K562 (cell line): ENCODE measurements at regions not wholly inside any gene's neighbourhood (a gene's known extent, or its start where the extent isn't known, plus 50 kb on each side); places are given as distances from the start of the nearest gene placed in this dataset.

Experiments
- ATAC-seq: fragments of 200-7000 bp; cut with Tn5 transposase; 3 replicates; pipeline ENCODE4 v1.9.1; 2020; ENCODE audit warnings: moderate library complexity
- BruUV-seq: library from RNA; stranded (reverse); fragments of 400-500 nt; replicated peaks from 2 replicates; lab custom pipeline; 2021; lab: Mats Ljungman, UMichigan
- CTCF ChIA-PET: fragments of 300-600 bp; formaldehyde crosslinking; extraction: SDS; loops from one replicate; lab custom pipeline; 2021; ENCODE audit warnings: low intra/inter-chr PET ratio; lab: Yijun Ruan, JAX
- POLR2A ChIA-PET: fragments of 300-600, 350-650 bp; sonication (Branson Sonifier 250); formaldehyde crosslinking; extraction: SDS; loops from one replicate; lab custom pipeline; 2021; ENCODE audit warnings: antibody characterized with exemption, inconsistent platforms; lab: Yijun Ruan, JAX
- DNase-seq, 4 experiments: peaks; one replicate each; pipeline versions ENCODE4 v3.0.0 to v3.0.0-alpha.2; 2011 to 2018; ENCODE audit warnings: low spot score in 3 of 4, mixed read lengths in 3 of 4; ENCODE audit errors: extremely low read depth in 1 of 4
- FAIRE-seq: peaks from 2 replicates; lab custom pipeline; 2011; peaks lifted over from hg19 to GRCh38; lab: Jason Lieb, UNC
- H2AFZ ChIP-seq: 2 replicates; pipeline ENCODE4 v1.6.0; 2011; ENCODE audit warnings: low read depth, low read length, control low read depth, inconsistent platforms
- H3K27ac ChIP-seq: fragments of 200-600 bp; 3 replicates; pipeline ENCODE4 v1.8.0; 2011; ENCODE audit warnings: low read depth, mild to moderate bottlenecking, control low read depth, inconsistent platforms, low read length, moderate library complexity, mixed read lengths; ENCODE audit errors: extremely low read depth
- H3K27me3 ChIP-seq, 2 experiments: fragments of 300-600 bp in 1 of 2; 2 replicates in 1 of 2; 3 replicates in 1 of 2; pipeline versions ENCODE4 v1.6.0 to v1.8.0; 2011; ENCODE audit warnings: inconsistent platforms in 2 of 2, low read length in 2 of 2, mild to moderate bottlenecking in 1 of 2, mixed read lengths in 1 of 2, moderate library complexity in 1 of 2; ENCODE audit not compliant: control insufficient read depth in 2 of 2, insufficient read depth in 2 of 2
- H3K36me3 ChIP-seq: fragments of 300-600 bp; 3 replicates; pipeline ENCODE4 v1.8.0; 2011; ENCODE audit warnings: mild to moderate bottlenecking, low read length, inconsistent platforms; ENCODE audit not compliant: control insufficient read depth, insufficient read depth
- H3K4me1 ChIP-seq, 2 experiments: fragments of 200-600 bp in 1 of 2; replicated peaks in 1 of 2; 2 replicates in 1 of 2; 3 replicates in 1 of 2; pipeline versions ENCODE4 v1.5.1 to v1.8.0; 2011; ENCODE audit warnings: inconsistent platforms in 2 of 2, low read length in 2 of 2, mild to moderate bottlenecking in 1 of 2, mixed read lengths in 1 of 2, moderate library complexity in 1 of 2; ENCODE audit not compliant: control insufficient read depth in 2 of 2, insufficient read depth in 2 of 2
- H3K4me2 ChIP-seq: 2 replicates; pipeline ENCODE4 v1.6.1; 2011; ENCODE audit warnings: low read length, control low read depth, inconsistent platforms, mixed read lengths; ENCODE audit not compliant: insufficient read depth
- H3K4me3 ChIP-seq: fragments of 200-600 bp; sonication (generic), shearing (Covaris generic); 2 replicates; pipeline ENCODE4 v1.5.1; 2016; ENCODE audit warnings: control low read depth, inconsistent platforms
- H3K79me2 ChIP-seq: fragments of 200-600 bp; 3 replicates; pipeline ENCODE4 v1.8.0; 2011; ENCODE audit warnings: low read length, inconsistent platforms; ENCODE audit not compliant: control insufficient read depth, insufficient read depth
- H3K9ac ChIP-seq, 2 experiments: 2 replicates each; pipeline versions ENCODE4 v1.6.0 to v1.6.1; 2011; ENCODE audit warnings: low read depth in 2 of 2, low read length in 2 of 2, control low read depth in 1 of 2, inconsistent platforms in 1 of 2, mild to moderate bottlenecking in 1 of 2, mixed read lengths in 1 of 2; ENCODE audit not compliant: insufficient read depth in 1 of 2
- H3K9me1 ChIP-seq: one replicate; pipeline ENCODE4 v1.6.0; 2011; ENCODE audit warnings: inconsistent platforms, mild to moderate bottlenecking, low read length, moderate library complexity; ENCODE audit not compliant: control insufficient read depth, insufficient read depth
- H3K9me3 ChIP-seq: replicated peaks from 2 replicates; pipeline ENCODE4 v1.5.1; 2011; ENCODE audit warnings: low read depth, low read length, inconsistent platforms; ENCODE audit not compliant: control insufficient read depth, insufficient read depth
- H4K20me1 ChIP-seq: replicated peaks from 2 replicates; pipeline ENCODE4 v1.6.1; 2011; ENCODE audit warnings: low read length, inconsistent platforms, mixed read lengths; ENCODE audit not compliant: control insufficient read depth, insufficient read depth
- CHD1 ChIP-seq: fragments of 200-600 bp; sonication (generic); IDR thresholded peaks from one replicate; pipeline ENCODE4 v1.6.1; 2012; ENCODE audit warnings: mild to moderate bottlenecking, moderate library complexity, low read length, inconsistent platforms
- DIDO1 ChIP-seq: fragments of 450-650 bp; IDR thresholded peaks from 2 replicates; pipeline ENCODE4 v1.6.1; 2016; ENCODE audit warnings: low read depth, missing biosample characterization, missing genetic modification characterization
- ESRRA ChIP-seq: fragments of 450-650 bp; IDR thresholded peaks from 2 replicates; pipeline ENCODE4 v1.6.1; 2014; ENCODE audit warnings: low read depth, mild to moderate bottlenecking, moderate library complexity, borderline replicate concordance
- HIVEP1 ChIP-seq: fragments of 250-450 bp; sonication (Bioruptor Pico); IDR thresholded peaks from 2 replicates; pipeline ENCODE4 v1.4.0; 2020; ENCODE audit warnings: mild to moderate bottlenecking
- MEF2A ChIP-seq: IDR thresholded peaks from 2 replicates; pipeline ENCODE4 v1.6.1; 2011; ENCODE audit warnings: low read depth, mild to moderate bottlenecking, low read length, moderate library complexity; ENCODE audit not compliant: control insufficient read depth
- NFE2 ChIP-seq: IDR thresholded peaks from 2 replicates; pipeline ENCODE4 v1.6.1; 2014; ENCODE audit warnings: antibody characterized with exemption, low read depth
- PHTF2 ChIP-seq: fragments of 250-450 bp; sonication (Bioruptor Pico); IDR thresholded peaks from 2 replicates; pipeline ENCODE4 v1.5.0; 2021; ENCODE audit warnings: mild to moderate bottlenecking
- RFX1 ChIP-seq: fragments of 450-650 bp; IDR thresholded peaks from 2 replicates; pipeline ENCODE4 v1.6.1; 2016; ENCODE audit warnings: mild to moderate bottlenecking, moderate library complexity
- YY1 ChIP-seq, 3 experiments: IDR thresholded peaks; 2 replicates each; pipeline ENCODE4 v1.6.1; 2011; ENCODE audit warnings: low read length in 2 of 3, mild to moderate bottlenecking in 2 of 3, moderate library complexity in 2 of 3, borderline replicate concordance in 1 of 3, control low read depth in 1 of 3, low read depth in 1 of 3; ENCODE audit not compliant: insufficient read depth in 3 of 3, insufficient replicate concordance in 2 of 3, control insufficient read depth in 1 of 3, insufficient read length in 1 of 3; ENCODE audit errors: extremely low read depth in 1 of 3
- ZBED1 ChIP-seq: IDR thresholded peaks from 2 replicates; pipeline ENCODE4 v1.6.1; 2014
- ZNF445 ChIP-seq: fragments of 250-450 bp; sonication (Bioruptor Pico); IDR thresholded peaks from 2 replicates; pipeline ENCODE4 v1.4.0; 2020; ENCODE audit warnings: low read depth, mild to moderate bottlenecking, moderate library complexity
- ZNF785 ChIP-seq: fragments of 250-450 bp; sonication (Bioruptor Pico); IDR thresholded peaks from 2 replicates; pipeline ENCODE4 v1.4.0; 2020; ENCODE audit warnings: mild to moderate bottlenecking
- WGBS: fragments of 100-300 bp; shearing (Covaris generic); methylation state at CpG from one replicate; pipeline ENCODE4 v1.1.6; 2016; ENCODE audit warnings: low coverage, mixed read lengths; ENCODE audit not compliant: insufficient coverage; ENCODE audit errors: missing lambda C conversion rate; 5-methylcytosine and 5-hydroxymethylcytosine counted together
- in situ Hi-C: fragments of 300-500 bp; cut with MboI; formaldehyde crosslinking; loops from 4 replicates; pipeline ENCODE4 v1.15.0; 2018; ENCODE audit warnings: inconsistent platforms, mixed read lengths
- intact Hi-C: fragments of 100-400 bp; cut with micrococcal nuclease; formaldehyde crosslinking; loops from 2 replicates; pipeline ENCODE4 v1.14.2; 2022
- TF ChIP-seq, protein P1 (sequence below): sonication (generic); formaldehyde crosslinking; IDR thresholded peaks from 2 replicates; pipeline ENCODE4 v1.8.0; 2022; ENCODE audit warnings: mild to moderate bottlenecking, missing genetic modification reagents, borderline replicate concordance
- TF ChIP-seq, protein P2 (sequence below): fragments of 450-650 bp; conservative IDR thresholded peaks from 2 replicates; pipeline ENCODE4 v1.6.1; 2016; ENCODE audit warnings: missing genetic modification characterization, low read depth, mild to moderate bottlenecking, missing compliant biosample characterization, moderate library complexity
- TF ChIP-seq, protein P3 (sequence below): sonication (generic); formaldehyde crosslinking; IDR thresholded peaks from 2 replicates; pipeline ENCODE4 v1.8.1; 2022; ENCODE audit warnings: missing genetic modification reagents
- TF ChIP-seq, protein P4 (sequence below): sonication (generic); formaldehyde crosslinking; IDR thresholded peaks from 2 replicates; pipeline ENCODE4 v1.9.0; 2022; ENCODE audit warnings: mild to moderate bottlenecking, missing genetic modification reagents

DNA sequence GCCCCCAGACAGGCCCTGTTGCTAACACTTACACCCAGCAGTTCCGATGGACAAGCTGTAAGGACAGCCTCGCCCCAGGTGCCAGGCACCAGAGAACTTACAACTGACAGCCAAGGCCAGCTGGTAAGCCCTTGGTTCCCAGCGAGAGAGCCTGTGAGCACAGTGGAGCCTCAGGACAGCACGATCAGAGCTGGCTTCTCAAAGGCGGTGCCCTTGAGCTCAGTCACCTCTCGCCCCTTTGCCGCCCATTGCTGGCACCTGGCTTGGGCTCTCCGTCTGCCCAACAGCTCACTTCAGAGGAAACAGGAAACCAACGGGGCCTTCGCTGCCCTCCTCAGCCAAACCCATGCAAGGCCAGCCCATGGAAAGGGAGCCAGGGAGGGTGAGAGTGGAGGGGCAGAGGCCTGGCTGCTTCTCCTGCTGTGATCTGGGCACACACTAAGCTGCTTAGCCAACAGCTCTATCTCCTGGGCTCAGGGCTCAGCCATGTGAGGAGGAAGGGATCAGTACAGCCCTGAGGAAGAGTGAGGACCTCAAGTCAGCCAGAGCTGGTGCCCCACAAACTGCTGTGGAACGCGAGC, 98.5 kb downstream of the SINHCAF start:
- no TSS peak for BruUV-seq
- CTCF ChIA-PET = no interaction called here
- FAIRE-seq (no peak), DNase-seq (no peak), ATAC-seq (no peak)
- Histone ChIP-seq H3K9ac (no peak overlapping the region), H3K79me2 (no peaks in the 10 kb centered on the region), H3K27ac (no peak overlapping the region), H3K27me3 (peaks cover 9 to 53% of the 10 kb centered on the region in 2 experiments; a peak in 4 of 5 replicates), H3K4me1 (no peaks in the 10 kb centered on the region), H3K4me2 (no peak overlapping the region), H3K36me3 (no peaks in the 10 kb centered on the region), H4K20me1 (peaks cover 6% of the 10 kb centered on the region; the same call in 1 of the 2 replicates), H3K4me3 (no peak overlapping the region), H3K9me3 (no peaks in the 10 kb centered on the region), H3K9me1 (no peaks in the 10 kb centered on the region), H2AFZ (no peak overlapping the region)
- WGBS = under 1% methylated on average over 12 of the region's 12 CpGs
- POLR2A ChIA-PET = interaction anchor here (0.9 kb wide), 1 partner anchor 14 kb away, joined by 3 read pairs; no protein-coding TSS in a partner anchor
- in situ Hi-C loops (loop anchor here (25.0 kb wide), 1 partner anchor 1690 kb away; no protein-coding TSS in a partner anchor), intact Hi-C loops (no loop called here)
- no peak for TF ChIP-seq NFE2
- no peak for TF ChIP-seq ZNF445 (CRISPR knock-in tag)
- no peak for TF ChIP-seq RFX1
- TF ChIP-seq ESRRA = no peak
- TF ChIP-seq DIDO1 (tag) = no peak
- TF ChIP-seq MEF2A = no peak
- TF ChIP-seq, protein P1, sequence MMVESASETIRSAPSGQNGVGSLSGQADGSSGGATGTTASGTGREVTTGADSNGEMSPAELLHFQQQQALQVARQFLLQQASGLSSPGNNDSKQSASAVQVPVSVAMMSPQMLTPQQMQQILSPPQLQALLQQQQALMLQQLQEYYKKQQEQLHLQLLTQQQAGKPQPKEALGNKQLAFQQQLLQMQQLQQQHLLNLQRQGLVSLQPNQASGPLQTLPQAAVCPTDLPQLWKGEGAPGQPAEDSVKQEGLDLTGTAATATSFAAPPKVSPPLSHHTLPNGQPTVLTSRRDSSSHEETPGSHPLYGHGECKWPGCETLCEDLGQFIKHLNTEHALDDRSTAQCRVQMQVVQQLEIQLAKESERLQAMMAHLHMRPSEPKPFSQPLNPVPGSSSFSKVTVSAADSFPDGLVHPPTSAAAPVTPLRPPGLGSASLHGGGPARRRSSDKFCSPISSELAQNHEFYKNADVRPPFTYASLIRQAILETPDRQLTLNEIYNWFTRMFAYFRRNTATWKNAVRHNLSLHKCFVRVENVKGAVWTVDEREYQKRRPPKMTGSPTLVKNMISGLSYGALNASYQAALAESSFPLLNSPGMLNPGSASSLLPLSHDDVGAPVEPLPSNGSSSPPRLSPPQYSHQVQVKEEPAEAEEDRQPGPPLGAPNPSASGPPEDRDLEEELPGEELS (CRISPR knock-in tag) = no peak
- TF ChIP-seq, protein P2, sequence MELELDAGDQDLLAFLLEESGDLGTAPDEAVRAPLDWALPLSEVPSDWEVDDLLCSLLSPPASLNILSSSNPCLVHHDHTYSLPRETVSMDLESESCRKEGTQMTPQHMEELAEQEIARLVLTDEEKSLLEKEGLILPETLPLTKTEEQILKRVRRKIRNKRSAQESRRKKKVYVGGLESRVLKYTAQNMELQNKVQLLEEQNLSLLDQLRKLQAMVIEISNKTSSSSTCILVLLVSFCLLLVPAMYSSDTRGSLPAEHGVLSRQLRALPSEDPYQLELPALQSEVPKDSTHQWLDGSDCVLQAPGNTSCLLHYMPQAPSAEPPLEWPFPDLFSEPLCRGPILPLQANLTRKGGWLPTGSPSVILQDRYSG (tag) = no peak
- no peak for TF ChIP-seq ZNF785 (CRISPR knock-in tag)
- TF ChIP-seq, protein P3, sequence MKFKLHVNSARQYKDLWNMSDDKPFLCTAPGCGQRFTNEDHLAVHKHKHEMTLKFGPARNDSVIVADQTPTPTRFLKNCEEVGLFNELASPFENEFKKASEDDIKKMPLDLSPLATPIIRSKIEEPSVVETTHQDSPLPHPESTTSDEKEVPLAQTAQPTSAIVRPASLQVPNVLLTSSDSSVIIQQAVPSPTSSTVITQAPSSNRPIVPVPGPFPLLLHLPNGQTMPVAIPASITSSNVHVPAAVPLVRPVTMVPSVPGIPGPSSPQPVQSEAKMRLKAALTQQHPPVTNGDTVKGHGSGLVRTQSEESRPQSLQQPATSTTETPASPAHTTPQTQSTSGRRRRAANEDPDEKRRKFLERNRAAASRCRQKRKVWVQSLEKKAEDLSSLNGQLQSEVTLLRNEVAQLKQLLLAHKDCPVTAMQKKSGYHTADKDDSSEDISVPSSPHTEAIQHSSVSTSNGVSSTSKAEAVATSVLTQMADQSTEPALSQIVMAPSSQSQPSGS (CRISPR knock-in tag) = no peak
- no peak for TF ChIP-seq ZBED1
- TF ChIP-seq CHD1 = no peak
- no peak for TF ChIP-seq YY1 (IDR thresholded peaks at IDR 0.05; ENCODE audit: borderline replicate concordance in 1 of 3, control insufficient read depth in 1 of 3, extremely low read depth in 1 of 3, insufficient read depth in 3 of 3, insufficient read length in 1 of 3, insufficient replicate concordance in 2 of 3, low read depth in 1 of 3, low read length in 2 of 3)
- TF ChIP-seq, protein P4, sequence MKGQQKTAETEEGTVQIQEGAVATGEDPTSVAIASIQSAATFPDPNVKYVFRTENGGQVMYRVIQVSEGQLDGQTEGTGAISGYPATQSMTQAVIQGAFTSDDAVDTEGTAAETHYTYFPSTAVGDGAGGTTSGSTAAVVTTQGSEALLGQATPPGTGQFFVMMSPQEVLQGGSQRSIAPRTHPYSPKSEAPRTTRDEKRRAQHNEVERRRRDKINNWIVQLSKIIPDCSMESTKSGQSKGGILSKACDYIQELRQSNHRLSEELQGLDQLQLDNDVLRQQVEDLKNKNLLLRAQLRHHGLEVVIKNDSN = no peak
- TF ChIP-seq PHTF2 (CRISPR knock-in tag) = no peak
- TF ChIP-seq HIVEP1 (CRISPR knock-in tag) = no peak
